IPS-11a (cell line): ENCODE measurements at regions not wholly inside any gene's neighbourhood (a gene's known extent, or its start where the extent isn't known, plus 50 kb on each side); places are given as distances from the start of the nearest gene placed in this dataset.

Experiments used
- H3K4me3 ChIP-seq: one replicate; pipeline ENCODE4 v1.5.1; 2013; ENCODE audit warnings: low read depth, low read length, control low read depth

- no peak overlapping the region for H3K4me3 ChIP-seq
These were observed 304.1 kb downstream of the MCTP2 start for GRCh38 chr15:94535298-94536048.

- H3K4me3 ChIP-seq = no peak overlapping the region
These were observed 305.2 kb downstream of the MCTP2 start for GRCh38 chr15:94536549-94536948.

- H3K4me3 ChIP-seq = no peak overlapping the region
These were observed 306.9 kb downstream of the MCTP2 start for GRCh38 chr15:94538280-94538679.

- H3K4me3 ChIP-seq = no peak overlapping the region
These were observed 311.0 kb downstream of the MCTP2 start for GRCh38 chr15:94542391-94542790.

GRCh38 chr15:94546808-94547207, 315.4 kb downstream of the MCTP2 start:
- H3K4me3 ChIP-seq = no peak overlapping the region

- no peak overlapping the region for H3K4me3 ChIP-seq
These were observed 316.4 kb downstream of the MCTP2 start for GRCh38 chr15:94547711-94548110.

- no peak overlapping the region for H3K4me3 ChIP-seq
These were observed 324.6 kb downstream of the MCTP2 start for GRCh38 chr15:94555841-94556519.

GRCh38 chr15:94561036-94561689, 329.8 kb downstream of the MCTP2 start:
- no peak overlapping the region for H3K4me3 ChIP-seq

GRCh38 chr15:94563456-94563855, 332.1 kb downstream of the MCTP2 start:
- no peak overlapping the region for H3K4me3 ChIP-seq

- no peak overlapping the region for H3K4me3 ChIP-seq
These were observed 345.6 kb downstream of the MCTP2 start for GRCh38 chr15:94576889-94577533.

GRCh38 chr15:94579286-94579685, 347.9 kb downstream of the MCTP2 start:
- H3K4me3 ChIP-seq = no peak overlapping the region

- H3K4me3 ChIP-seq = no peak overlapping the region
These were observed 349.0 kb downstream of the MCTP2 start for GRCh38 chr15:94580211-94580885.

GRCh38 chr15:94582368-94582767, 351.0 kb downstream of the MCTP2 start:
- H3K4me3 ChIP-seq = no peak overlapping the region

- no peak overlapping the region for H3K4me3 ChIP-seq
These were observed 353.5 kb downstream of the MCTP2 start for GRCh38 chr15:94584833-94585244.

- H3K4me3 ChIP-seq = no peak overlapping the region
These were observed 354.7 kb downstream of the MCTP2 start for GRCh38 chr15:94586099-94586498.

- no peak overlapping the region for H3K4me3 ChIP-seq
These were observed 355.8 kb downstream of the MCTP2 start for GRCh38 chr15:94587113-94587512.

- H3K4me3 ChIP-seq = no peak overlapping the region
These were observed 357.6 kb downstream of the MCTP2 start for GRCh38 chr15:94588993-94589392.

- H3K4me3 ChIP-seq = no peak overlapping the region
These were observed 361.1 kb downstream of the MCTP2 start for GRCh38 chr15:94592495-94592894.

GRCh38 chr15:94596707-94597106, 365.3 kb downstream of the MCTP2 start:
- H3K4me3 ChIP-seq = no peak overlapping the region

GRCh38 chr15:94600505-94600904, 369.1 kb downstream of the MCTP2 start:
- no peak overlapping the region for H3K4me3 ChIP-seq
